Fibroblast of skin of right quadriceps (primary cell): ENCODE measurements at regions not wholly inside any gene's neighbourhood (a gene's known extent, or its start where the extent isn't known, plus 50 kb on each side); places are given as distances from the start of the nearest gene placed in this dataset.
"Not testable (repeated sequence)": the region's sequence is repeated elsewhere in the genome, so short reads cannot be mapped to it uniquely, and the experiment has no call there.

Experiments used
- DNase-seq: peaks from one replicate; pipeline ENCODE4 v3.0.0-alpha.2; 2013

DNA sequence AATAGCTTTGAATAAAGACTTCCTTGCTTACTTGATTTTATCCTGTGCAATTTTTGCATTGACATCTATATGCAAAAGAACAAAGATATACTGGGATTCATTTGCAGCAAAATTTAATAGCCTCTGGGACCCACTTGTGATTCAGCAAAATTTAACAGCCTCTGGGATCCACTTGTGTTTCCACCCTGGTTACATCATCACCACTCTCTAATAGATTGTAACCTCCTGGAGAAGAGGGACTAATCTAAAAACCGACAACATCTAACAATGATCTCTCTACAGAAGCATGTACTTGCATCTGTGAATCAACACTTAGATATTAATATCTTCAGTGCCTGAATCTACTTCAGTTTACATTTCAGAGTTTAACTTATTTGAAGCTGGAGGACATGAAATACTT is 202.0 kb upstream of the CPHXL start:
- DNase-seq = peak; percentile 64

DNA sequence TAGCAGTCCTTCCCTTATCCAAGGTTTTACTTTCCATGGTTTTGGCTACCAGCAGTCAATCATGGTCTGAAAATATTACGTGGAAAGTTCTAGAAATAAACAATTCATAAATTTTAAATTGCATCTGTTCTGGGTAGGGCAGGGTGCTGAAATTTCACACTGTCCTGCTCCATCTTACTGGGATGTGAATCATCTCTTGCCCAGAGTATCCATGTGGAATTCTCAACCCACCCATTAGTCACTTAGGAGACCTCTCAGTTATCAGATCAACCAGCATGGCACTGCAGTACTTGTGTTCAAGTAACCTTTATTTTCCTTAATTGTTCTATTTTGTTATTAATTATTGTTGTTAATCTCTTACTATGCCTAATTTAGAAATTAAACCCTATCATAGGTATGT is 202.8 kb upstream of the CPHXL start:
- peak; percentile 63 for DNase-seq

DNA sequence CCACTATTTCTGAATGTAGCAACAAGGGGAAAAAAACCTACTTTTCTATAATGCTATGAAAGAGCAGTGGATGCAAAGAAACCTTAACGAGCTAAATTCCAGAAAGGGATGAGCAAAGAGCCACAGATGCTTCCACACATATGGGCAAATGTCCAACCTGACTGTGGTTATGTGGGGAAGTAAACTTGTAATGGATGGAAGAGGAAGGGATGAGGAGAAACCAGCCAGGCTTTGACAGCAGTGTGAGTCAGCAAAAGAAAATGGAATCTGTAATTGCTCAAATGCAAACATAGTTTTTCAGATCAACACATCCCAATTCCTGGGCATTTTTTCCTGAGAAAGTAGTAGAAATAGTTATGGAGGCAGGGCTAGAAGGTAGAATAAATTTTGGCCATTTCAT is 204.8 kb upstream of the CPHXL start:
- DNase-seq = peak; percentile 99

DNA sequence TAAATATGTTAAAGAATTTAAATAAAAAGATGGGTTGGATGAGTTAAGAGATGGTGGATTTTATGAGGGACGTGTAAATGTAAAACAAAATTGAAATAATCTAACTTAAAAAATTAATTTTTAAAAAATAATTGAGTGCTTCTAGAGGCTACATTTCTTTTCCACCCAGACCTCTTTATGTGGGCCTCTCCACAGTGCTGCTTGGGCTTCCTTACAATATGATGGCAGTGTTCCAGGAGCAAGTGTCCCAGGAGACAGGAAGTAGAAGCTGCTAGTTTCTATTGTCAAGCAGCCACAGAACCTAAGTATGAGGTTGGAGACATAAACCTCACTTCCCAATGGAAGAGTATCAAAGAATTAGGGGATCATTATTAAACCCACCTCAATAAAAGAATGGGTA is 205.7 kb upstream of the CPHXL start:
- no peak for DNase-seq

DNA sequence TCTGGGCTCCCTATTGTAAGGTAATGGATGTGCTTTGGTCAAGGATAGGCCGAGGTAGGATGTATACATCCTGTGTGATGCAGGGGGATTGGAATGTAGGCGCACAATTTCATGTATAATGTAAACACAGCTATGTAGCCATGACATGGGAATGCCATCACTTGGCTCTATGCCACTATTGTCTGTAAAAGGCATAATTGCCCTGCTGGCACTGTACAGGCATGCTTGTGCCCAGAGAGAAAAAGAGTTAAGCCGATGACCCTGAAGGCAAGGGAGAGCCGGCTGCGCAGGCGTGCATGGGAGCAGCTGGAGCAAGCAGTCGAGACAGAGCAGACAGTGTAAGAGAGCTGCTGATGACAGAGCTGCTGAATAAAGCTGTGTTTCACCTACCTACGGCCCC is 212.5 kb upstream of the CPHXL start:
- peak; percentile 64 for DNase-seq

DNA sequence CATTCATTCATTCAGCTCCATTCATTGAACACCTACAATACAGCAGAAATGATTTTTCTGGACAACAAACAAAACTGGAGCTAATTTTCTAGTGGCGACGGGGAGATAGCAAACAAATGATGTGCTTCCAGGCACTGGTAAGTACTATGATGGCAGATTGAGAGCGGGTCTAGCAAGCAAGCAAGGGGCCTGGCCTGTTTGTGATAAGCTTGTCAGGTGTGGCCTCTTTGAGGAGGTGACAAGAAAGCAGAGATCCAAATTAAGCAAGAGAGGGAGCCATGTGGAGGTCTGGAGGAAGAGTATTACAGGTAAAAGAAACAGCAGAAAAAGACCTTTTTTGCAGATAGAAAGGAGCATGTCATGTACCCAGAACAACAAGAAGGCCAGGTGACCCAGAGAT is 216.1 kb upstream of the CPHXL start:
- DNase-seq = no peak

DNA sequence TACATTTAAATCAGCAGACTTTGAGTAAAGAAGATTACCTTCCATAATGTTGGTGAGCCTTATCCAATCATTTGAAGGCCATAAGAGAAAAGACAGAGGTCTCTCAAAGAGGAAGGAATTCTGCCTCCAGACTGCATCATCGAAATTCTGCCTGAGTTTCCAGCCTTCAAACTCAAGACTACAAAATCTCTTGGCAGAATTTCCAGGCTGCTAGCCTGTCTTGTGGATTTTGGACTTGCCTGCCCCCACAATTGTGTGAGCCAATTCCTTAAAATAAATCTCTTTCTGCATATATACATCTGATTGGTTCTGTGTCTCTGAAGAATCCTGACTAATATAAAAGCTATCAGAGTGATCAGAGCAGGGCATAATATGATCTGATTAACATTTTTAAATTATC is 216.6 kb upstream of the CPHXL start:
- no peak for DNase-seq

DNA sequence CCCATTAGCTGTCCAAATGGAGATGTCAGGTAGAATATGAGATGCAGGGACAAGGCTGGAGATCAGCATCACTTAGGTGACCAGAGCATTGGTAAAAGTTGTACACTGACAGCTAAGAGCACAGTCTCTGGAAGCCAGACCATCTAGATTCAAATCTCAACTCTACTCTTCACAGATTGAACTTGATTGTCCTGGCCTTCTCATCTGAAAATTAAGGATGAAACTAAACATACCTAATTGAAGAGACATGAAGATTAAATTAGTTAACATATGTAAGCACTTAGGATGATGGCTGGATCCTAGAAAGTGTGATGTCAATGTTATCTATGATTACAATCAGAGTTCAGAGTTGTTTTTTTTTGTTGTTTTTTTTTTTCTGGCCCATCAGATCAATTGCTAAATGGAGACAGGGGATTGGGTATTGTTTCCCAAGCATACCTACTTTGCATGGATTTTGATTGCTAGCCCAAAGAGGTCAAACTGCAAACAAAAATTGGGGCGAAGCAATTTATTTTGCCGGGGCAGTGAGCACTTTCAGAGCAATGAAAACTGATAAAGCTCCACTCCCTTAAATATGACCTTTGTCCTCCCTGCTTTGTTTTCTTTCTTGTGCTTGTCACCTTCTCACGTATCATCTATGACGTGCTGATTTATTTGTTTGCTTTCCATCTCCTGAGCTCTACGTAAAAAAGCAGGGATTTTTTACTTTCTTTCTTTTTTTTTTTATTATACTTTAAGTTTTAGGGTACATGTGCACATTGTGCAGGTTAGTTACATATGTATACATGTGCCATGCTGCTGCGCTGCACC is 217.6 kb upstream of the CPHXL start:
- no peak for DNase-seq

DNA sequence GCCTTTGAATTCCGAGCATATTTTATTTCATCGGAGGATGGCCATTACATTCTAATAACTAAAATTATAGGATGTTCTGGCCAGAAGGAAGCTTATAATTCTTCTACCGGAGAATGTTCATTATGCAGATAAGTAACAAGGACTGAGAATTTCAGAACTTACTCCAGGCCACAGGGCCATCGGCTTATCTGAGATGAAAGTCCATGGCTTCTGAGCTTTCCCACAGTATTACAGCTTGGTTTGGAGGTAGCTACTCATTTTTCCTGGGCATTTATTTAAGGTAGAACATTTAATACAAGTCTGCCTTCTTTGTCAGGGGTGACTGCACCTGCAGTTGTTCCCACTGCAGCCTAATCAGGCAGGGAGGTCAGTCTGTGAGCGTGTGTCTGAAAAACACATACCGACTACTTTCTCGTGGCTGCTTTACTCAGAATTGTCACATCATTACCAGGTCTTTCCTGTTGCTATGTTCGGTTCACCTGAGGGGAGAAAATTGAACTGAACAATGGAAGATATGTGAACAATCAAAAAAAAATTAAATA is 219.7 kb upstream of the CPHXL start:
- DNase-seq = no peak

DNA sequence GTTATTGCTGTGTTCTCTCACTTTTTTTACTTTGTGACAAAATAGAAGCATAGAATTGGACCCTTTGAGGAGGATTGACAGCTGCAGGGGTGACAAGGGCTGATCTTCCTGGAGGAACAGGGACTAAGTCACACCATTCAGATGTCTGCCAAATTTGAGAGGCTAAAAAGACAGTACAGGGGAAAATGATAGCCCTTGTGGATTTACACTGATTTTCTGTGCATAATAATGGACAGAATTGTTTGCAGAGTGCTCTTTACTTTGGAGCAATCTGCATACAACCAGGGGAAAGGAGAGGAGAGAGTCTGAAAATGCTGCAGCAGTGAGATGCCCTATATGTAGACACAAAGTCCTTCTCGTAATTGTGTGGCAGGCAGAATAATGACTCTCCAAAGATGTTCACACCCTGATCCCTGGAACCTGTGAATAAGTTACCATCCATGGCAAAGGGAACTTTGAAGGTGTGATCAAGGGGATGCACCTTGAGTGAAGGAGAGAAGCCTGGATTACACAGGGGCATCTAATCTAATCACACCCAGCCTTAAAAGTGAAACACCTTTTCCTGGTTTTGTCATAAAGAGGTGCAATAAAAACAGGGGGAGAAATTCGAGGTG is 221.4 kb upstream of the CPHXL start:
- no peak for DNase-seq

DNA sequence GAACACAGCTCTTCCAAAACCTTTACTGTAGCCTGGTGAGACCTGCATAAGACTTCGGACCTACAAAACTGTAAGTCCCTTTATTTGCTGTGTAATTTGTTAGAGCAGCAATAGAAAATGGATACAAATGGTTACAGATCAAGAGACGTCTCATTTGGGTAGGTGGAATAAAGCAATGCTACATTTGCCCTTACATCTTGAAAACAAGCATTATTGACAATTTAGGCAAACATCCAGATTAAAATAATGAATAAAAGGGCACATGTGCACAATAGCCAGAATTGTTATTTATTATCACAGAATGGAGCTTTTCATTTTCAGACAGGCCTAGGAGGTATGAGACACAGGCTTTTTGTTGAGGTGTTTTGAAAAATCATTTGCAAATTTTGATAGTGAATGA is 222.2 kb upstream of the CPHXL start:
- DNase-seq = no peak

DNA sequence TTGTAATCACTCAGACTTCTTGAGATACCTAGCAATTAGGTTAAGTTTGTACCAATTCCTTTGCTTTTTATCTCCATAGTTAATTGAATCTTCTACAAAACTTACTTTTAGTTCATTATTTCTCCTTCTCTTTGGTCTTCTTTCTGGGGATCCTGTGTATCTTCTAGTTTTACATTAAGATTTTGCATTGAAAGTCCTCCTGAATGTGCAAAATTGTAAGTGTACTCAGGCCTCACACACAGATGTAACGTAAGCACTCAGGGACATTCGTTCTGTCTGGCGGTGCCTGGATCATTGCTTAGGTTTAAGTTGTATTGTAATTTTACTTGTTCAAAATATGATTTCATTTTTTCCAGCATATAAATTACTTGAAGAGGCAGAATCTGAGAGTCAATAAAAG is 222.6 kb upstream of the CPHXL start:
- DNase-seq = no peak

DNA sequence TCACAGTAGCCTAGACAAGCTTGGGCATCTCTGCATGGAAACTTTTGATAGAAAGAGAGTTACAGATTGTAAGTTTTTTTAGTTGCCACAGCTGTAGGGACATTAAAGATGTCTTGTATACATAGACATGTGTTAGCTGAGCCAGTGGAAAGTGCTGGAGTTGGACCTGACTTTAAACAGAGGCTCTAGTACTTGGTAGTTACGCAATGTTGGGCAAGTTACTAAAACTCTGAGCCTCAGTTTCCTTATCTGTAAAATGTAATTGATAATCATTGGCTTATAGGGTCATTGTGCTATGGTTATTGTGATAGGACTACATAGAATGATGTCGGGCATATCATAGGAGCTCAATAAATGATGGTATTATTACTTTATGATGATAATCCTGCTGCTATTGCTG is 225.8 kb upstream of the CPHXL start:
- DNase-seq = no peak

DNA sequence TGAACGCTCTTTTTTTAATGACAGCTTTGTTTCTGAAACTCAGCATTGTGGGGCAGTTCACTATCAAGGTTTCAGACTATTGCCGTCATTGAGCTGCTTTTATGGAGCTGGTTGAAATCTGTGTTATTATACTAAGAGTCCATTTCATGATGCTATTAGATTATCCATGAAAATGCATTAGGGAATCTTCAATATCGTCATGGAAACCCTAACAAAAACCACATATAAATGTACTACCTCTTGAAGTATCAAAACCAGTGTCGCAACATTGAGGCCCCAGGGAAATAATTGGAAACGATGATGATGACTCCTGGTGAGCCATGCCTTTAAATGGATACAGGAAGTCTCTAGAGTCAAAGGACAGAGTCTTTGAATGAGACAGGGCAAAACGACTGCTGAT is 231.6 kb upstream of the CPHXL start:
- no peak for DNase-seq

DNA sequence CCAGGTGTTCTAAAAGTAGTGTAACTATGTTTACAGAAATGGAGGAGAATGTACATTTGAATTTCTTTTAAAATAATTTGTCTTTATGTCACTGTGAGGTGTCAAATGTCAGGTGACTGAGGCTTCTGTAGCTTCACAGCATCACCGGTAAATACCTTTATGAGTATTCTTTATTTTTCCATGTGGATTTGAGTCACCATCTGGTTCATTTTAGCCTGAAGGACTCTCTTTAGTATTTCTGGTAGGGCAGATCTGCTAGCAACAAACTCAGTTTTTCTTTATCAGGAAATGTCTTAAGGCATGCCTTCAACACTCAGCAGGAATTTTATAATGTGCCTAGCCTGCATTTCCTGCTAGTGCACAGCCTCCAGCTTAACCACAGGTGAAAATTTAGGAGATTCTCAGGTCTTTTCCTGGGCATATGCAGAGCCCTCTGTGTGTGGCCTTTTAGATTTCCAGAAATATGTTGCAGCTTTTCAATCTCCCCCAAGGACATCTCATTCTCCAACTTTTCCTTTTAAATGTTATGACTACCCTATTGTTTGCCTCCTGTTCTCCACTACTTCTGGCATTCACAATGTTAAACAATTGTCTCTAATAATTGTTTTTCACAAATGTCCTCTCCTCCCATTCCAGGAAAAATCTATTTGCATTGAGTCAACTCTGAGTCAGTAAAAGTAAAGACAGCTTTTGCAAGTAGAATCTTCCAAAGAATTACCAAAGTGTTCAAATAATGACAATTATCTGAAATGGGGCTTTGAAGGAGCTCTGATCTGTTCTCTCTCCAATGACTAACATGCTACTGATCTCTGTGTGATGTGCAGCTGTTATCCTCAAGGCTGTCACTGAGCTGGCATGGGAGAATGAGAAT is 239.4 kb upstream of the CPHXL start:
- no peak for DNase-seq

DNA sequence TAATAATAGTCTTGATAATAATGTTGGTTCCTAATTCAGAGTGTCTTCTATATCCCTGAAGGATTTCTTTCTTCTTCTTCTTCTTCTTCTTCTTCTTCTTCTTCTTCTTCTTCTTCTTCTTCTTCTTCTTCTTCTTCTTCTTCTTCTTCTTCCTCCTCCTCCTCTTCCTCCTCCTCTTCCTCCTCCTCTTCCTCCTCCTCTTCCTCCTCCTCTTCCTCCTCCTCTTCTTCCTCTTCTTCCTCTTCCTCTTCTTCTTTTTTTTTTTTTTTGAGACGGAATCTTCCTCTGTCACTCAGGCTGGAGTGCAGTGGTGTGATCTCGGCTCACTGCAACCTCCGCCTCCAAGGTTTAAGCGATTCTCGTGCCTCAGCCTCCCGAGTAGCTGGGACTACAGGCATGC is 242.8 kb upstream of the CPHXL start:
- not testable (repeated sequence) for DNase-seq

DNA sequence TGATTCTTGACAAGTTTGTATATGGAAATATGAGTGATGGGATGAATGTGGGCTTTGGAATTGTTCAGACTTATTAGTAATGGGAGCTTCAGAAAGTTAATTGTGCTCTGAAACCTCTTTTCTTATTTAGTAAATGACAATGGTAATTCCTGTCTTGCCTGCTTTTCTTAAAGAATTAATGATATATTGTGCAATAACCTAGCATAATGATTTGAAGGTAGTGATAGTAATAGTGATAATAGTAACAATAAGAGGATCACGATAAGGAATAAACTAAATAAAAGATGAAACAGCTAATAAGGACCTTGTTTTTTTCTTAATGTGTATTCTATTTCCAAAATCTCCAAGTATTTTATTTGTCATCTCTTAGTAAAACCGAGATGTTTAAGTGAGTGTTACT is 245.0 kb upstream of the CPHXL start:
- DNase-seq = no peak

DNA sequence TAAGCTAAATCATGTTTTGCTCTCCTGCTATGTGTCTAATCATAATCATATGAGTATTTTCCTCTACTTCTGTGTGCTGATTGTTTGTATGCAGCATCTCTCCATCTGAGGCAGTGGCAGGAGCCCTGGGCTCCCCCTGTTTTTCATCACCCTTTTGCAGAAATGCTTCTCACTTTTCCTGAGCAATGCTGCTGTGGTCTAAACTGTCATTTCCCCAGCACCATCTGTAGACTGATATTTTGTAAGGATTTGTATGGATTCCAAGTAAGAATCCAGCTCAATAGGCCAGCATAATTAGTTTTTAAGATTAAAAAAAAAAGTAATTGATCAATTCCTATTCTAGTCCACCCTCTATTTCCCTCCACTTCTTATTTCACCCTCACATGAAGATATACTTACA is 257.0 kb upstream of the CPHXL start:
- DNase-seq = no peak

DNA sequence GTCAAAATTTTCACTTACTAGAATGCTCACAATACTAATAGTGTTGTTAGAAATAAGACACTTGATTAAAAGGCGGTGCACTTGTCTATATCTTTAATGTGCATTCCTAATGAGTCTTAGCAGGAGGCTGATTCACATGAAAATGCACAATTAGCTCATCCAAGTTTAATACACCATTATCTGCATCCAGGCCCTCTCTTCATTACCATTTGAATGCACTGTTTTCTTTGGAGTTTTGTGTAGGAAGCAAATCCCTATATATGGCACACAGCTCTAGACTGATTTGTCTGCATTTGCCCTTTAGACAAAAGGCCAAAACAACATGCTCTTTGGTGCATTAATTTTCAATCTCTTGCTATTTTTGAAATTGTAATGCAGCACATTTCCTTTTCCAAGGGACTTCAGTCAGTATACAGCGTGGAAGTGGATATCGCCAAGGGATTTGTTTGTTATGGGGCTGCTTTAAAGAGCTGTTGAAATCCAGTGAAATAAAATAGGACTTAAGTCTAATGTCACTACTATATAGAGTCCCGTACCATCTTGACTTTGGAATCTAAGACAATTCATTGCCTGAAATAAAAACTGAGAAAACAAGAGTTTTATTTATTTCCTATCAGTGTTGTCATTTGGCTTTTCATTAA is 257.6 kb upstream of the CPHXL start:
- DNase-seq = no peak

DNA sequence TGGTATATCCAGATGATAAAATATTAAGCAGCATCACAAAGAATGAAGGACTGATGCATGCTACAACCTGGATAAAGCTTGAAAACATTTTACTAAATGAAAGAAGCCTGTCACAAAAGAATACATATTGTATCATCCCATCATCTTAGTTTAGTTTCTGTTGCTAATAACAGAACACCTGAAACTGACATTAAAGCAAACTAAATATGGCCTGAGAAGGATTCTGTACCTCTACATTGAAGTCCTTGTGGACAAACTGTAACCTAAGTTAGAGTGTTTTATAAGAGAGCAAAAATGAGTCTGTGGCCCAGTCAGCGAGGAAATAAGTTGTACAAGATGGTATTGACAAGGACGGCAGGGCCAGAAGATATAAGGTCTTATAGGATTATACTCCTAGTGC is 261.0 kb upstream of the CPHXL start:
- DNase-seq = no peak

DNA sequence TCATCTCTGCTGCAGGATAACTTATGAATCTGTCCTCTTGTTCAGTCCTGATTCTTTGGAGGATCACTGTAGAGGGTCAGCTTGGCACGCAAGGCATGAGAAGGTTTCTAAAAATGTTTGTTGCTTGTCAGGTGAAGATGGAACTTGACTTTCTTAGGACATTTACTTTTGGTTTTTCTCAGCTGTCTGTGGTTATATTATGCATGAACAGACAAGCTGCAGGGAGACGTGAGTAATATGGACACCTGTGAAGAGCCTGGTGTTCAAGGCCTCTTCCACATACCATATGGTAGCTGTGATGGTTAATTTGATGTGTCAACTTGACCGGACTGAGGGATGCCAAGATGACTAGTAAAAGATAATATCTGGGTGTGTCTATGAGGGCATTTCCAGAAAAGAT is 270.2 kb upstream of the CPHXL start:
- DNase-seq = no peak

DNA sequence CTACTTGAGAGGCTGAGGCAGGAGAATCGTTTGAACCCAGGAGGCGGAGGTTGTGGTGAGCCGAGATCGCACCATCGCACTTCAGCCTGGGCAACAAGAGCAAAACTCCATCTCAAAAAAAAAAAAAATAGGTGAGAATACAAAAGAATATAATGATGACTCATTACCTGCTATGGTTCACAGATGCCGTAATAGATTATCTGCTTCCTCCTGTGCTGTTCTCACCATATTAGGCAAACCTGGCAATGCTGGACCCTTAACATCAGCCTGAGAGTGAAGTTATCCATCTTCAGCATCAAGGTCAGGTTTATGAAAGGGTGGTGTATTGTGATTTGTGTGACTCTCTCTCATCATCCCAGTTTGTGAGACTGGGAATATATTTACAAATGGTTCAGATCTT is 271.3 kb upstream of the CPHXL start:
- DNase-seq = no peak

DNA sequence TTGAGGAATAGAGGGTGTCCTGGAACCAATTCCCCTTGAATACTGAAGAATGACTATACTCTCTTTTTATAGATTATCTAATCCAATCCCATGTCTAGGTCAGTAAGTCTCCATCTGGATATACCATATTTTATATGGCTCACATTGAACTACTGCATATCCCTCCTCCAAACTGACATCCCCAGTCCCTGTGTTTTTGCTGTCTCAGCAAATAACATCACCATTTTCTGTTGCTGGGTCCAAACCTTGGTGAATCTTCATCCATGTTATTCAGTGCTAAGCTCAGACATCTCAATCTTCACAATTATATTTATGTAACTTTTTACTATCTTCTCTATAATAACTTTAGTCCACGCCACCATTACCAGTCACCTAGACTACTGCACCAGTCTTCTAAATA is 269.6 kb upstream of the CNTNAP4 start:
- DNase-seq = no peak
